Hypothalamus (tissue), 51 donors: ENCODE measurements at regions not wholly inside any gene's neighbourhood (a gene's known extent, or its start where the extent isn't known, plus 50 kb on each side); places are given as distances from the start of the nearest gene placed in this dataset.
"Not testable (repeated sequence)": the region's sequence is repeated elsewhere in the genome, so short reads cannot be mapped to it uniquely, and the experiment has no call there.

Experiments used
- DNase-seq, 51 donors: peaks; one replicate each; lab custom pipeline; 2025; lab: John Stamatoyannopoulos, UW

DNA sequence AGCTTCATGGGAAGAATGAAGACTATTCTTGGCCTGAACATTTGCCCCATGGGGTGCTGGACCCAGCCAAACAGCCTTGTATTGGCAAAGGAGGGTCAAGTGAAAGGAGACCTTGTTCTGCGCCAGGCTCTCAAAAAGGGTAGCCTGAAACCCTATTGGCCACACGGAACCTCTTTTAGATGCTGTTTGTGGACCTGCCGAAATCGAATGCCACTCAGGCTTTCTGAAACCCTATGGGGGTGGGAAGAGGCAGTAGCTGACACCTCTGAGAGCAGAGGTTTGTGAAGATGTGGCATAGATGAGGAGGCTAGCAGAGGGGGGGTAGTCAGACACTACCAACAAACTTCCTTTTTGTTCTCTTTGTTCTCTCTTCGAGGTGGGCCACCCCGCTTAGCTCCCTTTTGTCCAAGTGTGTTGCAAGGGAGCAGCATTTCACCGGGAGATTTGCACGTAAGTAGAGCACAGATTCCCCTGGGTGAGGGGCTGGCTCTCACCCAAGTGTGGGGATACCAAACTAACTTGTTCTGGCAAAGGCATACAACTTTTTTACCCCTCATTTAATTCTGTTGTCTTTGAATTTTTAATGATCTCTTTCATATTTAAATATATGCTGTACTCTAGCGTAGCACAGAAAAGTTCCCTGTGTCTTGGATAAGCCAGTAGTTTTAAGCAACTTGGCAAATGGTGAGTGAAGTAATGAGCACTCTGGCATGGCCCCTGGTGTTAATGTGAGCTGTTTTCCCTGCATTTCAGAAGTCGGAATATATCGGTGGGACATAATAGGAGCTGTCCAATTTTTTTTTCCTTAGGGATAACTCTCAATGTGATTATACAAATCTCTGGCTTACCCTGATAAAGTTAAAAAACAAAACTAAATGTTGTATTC, 107.7 kb downstream of the SEPTIN7 start:
- peak in 30 of 51 donors; percentile 1 to 78 (median 46) for DNase-seq

DNA sequence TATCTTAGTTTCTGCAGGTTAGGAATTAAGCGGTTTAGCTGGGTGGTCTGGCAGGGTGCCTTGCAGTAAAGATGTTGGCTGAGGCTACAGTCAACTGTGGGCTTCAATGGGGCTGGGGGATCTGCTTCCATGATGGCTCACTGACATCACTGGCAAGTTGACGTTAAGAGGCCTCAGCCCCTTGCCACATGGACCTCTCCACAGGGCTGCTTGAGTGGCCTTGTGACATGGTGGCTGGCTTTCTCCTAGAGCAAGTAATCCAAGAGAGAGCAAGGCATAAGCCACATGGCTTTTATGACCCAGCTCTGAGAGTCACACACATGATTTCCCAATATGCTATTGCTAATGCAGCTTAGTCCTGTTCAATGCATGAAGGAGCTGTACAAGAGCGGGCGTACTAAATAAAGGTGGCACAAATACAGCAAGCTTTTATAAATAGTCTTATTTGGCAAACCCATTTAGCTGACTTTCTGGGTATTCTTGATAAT, 109.1 kb downstream of the SEPTIN7 start:
- DNase-seq: no peak

DNA sequence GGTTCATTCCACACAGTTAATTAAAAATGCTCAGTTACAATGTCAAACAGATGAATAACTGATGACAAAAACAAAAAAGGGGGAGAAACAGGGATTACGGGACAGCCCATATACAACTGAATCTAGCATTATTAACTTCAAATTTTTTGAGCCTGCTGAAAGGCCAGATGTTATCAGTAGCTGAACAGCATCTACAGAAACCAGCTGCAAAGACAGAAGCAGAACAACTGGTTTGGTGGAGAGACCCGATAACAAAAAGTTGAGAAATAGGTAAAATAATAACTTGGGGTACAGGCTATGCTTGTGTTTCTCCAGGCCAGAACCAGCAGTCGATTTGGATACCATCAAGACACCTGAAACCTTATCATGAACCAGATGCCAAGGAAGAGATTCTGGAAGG, 109.8 kb downstream of the SEPTIN7 start:
- not testable (repeated sequence) for DNase-seq

DNA sequence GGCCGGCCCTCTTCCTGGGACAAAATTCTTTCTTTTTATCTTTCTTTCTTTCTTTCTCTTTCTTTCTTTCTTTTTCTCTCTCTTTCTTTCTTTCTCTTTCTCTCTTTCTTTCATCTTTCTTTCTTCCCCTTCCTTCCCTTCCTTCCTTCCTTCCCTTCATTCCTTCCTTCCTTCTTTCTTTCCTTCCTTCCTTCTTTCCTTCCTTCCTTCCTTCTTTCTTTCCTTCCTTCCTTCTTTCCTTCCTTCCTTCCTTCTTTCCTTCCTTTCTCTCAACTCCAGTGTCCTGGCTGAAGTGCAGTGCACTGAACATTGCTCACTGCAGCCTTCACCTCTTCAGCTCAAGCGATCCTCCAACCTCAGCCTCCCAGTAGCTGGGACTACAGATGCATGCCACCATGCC, 112.5 kb downstream of the SEPTIN7 start:
- DNase-seq: not testable (repeated sequence)

DNA sequence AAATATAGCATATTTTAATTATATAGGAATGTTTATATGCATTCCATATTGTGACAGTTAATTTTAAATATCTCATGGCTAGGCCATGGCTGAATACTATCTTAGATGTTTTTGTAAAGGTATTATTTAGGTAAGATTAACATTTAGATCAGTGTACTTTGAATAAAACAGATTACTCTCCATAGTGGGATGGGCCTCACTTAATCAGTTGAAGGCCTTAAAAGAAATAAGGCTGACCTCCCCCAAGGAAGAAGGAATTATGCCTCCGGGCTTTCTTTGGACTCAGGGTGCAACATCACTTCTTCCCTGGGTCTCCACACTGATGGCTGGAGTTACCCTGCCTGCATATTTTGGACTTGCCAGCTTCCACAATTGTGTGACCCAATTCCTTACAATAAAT, 113.4 kb downstream of the SEPTIN7 start:
- not testable (repeated sequence) for DNase-seq

DNA sequence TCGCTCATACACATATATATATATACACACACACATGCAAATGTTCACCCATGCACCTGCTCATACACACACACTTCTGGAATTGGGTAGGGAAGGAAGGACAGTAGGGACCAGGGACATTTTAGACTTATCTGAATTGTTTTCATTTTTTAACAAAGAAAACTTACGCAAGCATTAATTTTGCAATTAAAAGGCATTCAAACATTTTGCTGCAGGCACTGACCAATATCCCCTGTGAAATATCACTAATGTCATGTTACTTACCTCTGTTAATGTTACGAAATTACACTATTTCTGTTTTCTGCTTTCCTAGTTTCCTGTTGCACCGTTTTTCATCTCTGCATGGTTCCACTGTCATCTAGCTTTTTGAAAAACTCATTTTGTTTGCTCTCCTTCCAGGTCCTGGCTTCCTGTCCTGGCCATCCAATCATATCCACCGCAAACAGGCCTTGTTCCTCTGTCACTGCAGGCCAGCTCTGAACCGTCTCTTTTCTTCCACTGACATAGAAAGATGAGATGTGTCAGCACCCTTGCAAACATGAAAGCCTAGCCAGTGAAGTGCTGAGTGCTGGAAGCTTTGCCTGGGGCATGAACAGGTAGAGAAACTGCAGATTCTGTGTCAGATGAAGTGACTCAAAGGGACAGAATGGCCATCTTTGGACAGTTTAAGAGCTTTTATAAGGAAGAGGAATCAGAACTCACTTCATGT, 114.5 kb downstream of the SEPTIN7 start:
- not testable (repeated sequence) for DNase-seq

DNA sequence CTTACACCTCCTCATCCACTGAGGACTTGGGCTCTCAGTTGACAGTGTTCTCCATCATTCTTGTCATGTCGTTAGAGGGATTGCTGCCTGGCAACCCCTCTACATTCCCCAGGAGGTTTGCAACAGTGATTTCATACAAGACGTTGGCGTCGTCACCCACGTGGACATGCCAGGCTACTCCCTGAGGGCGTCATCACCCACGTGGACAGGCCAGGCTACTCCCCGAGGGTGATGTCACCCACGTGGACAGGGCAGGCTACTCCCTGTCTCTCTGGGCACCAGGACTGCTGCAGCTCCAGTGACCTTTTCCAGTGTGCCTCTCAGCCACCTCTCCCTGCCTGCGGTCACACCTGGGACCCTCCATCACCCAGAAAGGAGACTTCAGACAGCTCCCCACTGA, 117.4 kb downstream of the SEPTIN7 start:
- not testable (repeated sequence) for DNase-seq

DNA sequence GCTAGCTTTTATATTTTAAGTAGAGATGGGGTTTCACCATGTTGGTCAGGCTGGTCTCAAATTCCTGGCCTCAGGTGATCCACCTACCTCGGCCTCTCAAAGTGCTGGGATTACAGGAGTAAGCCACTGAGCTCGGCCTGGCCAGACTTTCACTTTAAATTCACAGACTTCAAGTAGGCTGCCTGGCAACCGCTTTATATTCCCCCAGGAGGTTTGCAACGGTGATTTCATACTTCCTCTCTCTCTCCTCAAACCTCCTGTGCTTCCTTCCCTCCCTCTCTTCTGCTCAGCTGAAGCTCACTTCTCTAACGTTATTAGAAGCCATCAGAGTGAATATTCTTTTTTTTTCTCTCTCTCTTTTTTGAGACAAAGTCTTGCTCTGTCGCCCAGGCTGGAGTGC, 118.8 kb downstream of the SEPTIN7 start:
- DNase-seq: not testable (repeated sequence)

DNA sequence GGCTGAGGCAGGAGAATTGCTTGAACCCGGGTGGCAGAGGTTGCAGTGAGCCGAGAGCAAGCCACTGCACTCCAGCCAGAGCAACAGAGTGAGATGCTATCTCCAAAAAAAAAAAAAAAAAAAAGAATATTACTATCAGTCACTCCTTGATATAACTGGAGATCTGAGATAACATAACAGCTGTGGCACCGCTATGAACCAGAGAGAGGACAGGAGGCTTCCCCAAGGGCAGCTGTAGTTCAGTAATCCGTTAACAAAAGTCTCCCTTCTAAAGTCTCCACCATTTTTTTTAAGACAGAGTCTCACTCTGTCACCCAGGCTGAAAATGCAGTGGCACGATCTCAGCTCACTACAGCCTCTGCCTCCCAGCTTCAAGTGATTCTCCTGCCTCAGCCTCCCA, 120.5 kb downstream of the SEPTIN7 start:
- DNase-seq: not testable (repeated sequence)

DNA sequence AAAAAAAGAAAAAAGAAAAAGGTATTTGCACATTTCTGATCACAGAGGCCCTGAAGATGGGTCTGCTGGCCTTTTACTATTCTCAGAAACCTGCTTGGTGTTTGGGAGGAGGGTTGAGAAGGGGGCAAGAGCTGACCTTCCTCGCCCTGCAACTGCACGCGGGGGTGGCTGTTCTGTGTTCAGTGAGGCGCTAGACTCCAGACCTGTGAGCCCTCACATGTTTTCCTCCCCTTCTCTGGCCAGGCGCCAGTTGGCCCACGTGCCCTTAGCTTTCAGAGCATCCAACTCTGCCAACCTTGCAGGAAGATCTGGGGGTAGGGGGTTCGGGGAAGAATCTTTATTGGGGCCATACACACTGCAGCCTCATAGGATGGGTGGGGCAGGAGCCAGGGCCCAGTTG, 123.8 kb downstream of the SEPTIN7 start:
- DNase-seq: not testable (repeated sequence)

DNA sequence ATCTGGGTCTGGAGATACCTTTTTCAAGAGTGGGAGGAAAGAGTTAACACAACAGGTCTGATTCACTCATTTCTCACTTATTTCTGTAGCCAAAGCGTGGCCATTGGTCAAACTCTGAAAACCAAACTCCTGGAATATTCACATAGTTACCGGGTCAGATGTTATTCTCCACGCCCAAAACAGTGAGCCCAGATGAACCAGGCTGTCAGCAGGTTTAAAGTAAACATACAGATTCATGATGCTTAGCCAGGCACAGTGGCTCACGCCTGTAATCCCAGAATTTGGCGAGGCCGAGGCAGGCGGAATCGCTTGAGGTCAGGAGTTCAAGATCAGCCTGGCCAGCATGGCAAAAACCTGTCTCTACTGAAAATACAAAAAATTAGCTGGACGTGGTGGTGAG, 126.1 kb downstream of the SEPTIN7 start:
- not testable (repeated sequence) for DNase-seq

DNA sequence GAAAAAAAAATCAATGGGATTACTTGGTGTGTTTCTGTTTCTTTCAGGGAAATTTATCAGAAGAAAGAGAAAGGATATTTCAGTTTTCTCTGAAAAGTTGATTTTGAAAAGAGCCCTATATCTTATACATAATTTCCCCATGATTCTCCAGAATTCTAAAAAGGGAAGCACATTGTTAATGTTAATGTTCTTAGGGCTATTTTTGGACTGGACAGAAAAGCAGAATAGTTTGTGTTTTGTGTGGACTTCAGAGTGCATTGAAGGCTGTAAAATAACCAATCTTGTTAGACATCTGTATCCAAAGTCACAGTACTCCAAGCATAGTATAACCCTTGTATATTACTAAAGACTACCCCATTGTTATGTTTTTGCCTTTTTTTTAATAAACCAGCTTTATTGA, 130.3 kb downstream of the SEPTIN7 start:
- DNase-seq: not testable (repeated sequence)

DNA sequence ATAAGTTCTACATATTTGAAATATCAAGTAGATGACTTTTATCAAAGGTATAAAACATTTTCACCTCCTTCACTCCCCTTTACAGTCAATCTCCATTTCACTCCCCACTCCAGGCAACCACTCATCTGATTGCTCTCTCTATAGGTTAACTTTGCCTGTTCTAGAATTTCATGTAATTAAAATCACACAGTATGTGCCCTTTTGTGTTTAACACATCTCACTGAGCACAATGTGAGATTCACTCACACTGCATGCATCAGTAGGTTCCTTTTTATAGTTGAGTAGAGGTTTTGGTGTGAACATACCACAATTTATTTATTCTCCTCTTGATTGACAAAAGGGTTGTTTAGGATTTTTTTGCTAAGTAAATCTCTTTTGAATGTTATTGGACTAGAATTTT, 130.7 kb downstream of the SEPTIN7 start:
- not testable (repeated sequence) for DNase-seq

DNA sequence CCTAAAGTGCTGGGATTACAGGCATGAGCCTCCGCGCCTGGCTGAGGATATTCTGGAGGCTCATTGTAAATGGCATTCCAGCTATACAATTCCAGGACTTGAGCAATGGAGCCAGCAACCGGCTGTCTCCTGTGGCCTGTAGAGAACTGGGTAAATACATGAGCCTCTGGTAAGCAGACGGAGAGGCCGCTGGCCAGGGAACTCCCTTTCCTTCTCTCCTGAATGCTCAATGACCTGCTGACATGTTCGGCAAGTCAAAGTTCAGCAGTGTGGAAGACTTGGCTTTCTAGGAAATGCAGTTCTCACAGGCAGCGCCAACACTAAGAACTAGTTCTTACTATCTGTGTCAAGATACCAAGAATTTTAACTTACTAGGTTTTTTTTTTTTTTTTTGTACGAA, 139.8 kb downstream of the SEPTIN7 start:
- not testable (repeated sequence) for DNase-seq

DNA sequence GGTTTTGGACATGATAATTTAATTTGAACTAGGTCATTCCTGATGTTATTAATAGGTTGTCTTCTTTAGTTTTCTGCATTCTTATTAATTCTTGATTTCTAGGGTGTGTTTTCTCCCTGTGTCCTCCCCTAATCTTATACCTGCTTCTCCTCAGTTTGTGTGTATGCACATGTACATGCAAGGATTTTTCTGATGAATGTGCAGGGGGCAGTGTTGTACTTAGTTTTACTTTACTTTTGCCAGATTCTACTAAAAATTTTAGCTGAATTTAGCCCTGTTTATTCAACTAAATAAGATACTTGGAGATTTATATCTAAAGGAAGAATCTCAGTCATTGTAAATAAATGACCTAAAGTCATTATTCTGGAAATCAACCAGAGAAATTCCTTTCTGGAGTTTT, 144.8 kb downstream of the SEPTIN7 start:
- DNase-seq: not testable (repeated sequence)

DNA sequence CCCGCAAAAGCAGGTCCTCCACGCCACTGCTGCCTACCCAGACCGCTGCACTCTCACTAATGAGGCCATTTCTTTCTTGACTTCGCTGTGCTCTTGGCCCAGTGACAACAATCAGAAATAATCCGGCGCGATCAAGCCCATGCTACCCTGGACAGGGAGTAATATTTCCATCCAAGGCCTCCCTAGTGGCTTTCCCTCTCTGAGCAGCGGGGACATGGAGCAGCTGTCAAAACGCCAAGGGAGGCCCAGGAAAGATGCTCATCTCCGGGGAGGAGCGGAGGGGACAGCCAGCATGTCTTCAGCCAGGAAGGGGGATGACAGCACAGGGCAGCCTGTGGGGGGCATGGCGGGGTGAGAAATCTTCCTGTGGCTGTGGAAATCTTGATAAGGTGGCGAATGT, 154.9 kb downstream of the SEPTIN7 start:
- not testable (repeated sequence) for DNase-seq

DNA sequence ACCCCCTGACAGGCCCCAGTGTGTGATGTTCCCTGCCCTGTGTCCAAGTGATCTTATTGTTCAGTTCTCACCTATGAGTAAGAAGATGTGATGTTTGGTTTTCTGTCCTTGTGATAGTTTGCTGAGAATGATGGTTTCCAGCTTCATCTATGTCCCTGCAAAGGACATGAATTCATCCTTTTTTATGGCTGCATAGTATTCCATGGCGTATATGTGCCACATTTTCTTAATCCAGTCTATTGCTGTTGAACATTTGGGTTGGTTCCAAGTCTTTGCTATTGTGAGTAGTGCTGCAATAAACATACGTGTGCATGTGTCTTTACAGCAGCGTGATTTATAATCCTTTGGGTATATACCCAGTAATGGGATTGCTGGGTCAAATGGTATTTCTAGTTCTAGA, 156.1 kb downstream of the SEPTIN7 start:
- DNase-seq: not testable (repeated sequence)

DNA sequence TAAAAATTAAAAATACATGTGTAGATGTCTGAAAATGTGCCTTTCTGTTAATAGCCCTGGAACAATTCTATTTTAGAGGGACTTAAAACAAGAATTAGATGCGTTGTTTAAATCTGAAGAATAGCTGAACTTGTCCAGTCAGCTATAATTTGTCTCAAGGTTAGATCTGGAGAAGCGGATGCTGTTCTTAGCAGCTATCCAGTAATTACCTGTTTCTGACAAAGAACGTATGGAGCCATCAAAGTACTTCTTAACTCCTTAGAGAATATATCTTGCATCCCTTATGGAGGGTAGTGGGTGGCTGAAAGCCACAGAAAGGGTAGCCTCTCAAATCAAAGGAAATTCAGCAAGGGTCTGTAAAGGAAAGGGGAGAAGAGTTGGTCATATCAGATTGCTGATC, 160.4 kb downstream of the SEPTIN7 start:
- DNase-seq: not testable (repeated sequence)

DNA sequence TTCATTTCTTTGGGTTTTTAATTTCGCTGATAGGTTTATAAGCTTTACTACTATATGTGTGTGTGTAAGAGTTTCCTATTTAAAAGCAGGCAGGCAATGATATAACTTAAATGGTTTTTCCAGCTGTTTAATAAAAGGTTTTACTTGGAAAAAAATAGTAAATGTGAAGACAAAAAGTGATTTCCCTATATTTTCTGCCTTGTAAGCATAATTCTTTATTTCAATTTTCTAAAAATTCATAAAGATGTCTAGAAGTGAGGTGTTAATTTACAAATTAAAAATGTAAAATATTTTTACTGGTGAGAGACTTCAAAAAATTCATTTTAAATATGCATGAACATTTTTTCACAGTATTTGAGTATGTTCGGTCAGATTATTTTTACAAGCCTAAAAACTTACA, 161.8 kb downstream of the SEPTIN7 start:
- DNase-seq: not testable (repeated sequence)

DNA sequence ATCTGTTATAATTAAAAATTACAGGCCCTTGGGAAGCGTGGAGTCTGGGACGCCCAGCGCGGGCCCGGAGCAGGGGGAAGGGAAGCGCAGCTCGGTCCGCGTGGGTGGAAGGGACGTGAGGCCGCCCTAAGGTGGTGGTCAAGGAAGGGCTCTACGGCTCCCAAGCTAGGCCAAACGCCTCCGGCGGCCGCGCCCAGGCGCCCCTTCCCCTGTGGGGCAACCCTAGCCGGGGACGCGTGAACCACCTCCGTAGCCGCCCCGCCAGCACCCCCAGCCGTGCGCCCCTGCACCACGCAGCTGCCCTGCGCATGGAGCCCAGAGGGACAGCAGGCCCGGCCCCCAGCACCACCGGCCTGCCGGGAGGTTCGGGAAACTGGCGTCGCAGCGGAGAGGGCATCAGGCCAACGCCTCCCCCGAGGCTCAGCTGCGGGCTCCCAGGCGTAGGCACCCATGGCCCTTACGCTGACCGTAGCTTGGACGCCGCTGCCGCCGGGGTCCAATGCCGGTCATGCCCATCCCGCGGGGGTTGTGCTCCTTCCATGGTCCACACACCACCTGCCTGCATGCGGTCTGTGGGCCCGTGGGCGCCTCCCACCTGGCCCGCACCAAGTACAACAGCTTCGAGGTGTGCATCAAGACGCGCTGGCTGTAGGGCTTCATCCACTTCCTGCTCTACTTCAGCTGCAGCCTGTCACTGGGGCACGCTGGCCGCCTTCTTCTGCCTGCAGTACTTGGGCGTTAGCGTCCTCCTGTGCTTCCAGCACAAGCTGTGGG, 166.7 kb downstream of the SEPTIN7 start:
- no peak for DNase-seq
